ENCODE measurements at regions not wholly inside any gene's neighbourhood (a gene's known extent, or its start where the extent isn't known, plus 50 kb on each side); places are given as distances from the start of the nearest gene placed in this dataset.
"Not testable (repeated sequence)": the region's sequence is repeated elsewhere in the genome, so short reads cannot be mapped to it uniquely, and the experiment has no call there.

- no peaks in the 10 kb centered on the region for H3K27me3 ChIP-seq
- H3K4me3 ChIP-seq, result no peak overlapping the region
- H3K27ac ChIP-seq, result no peak overlapping the region
- 69 to 73% methylated on average over 1 of the region's 1 CpG for WGBS, 2 donors
- H3K36me3 ChIP-seq (ENCODE audit: low read depth, missing control alignments), result no peaks in the 10 kb centered on the region
- intact Hi-C loops (cut with DNase I; ENCODE audit: low total_unique reads), result no loop called here
- no peak for TF ChIP-seq POLR2A (IDR thresholded peaks at IDR 0.05)
- no peak for TF ChIP-seq CTCF (IDR thresholded peaks at IDR 0.05)
- no peaks in the 10 kb centered on the region for H3K9me3 ChIP-seq
- no peaks in the 10 kb centered on the region for H3K4me1 ChIP-seq
- DNase-seq, result no peak
Observed at GRCh38 chr14:28303248-28303647, 463.3 kb upstream of the FOXG1 start.

GRCh38 chr14:28305938-28306337 lies 460.6 kb upstream of the FOXG1 start:
- DNase-seq, result no peak
- H3K27ac ChIP-seq, result no peak overlapping the region
- H3K4me1 ChIP-seq, result no peaks in the 10 kb centered on the region
- H3K9me3 ChIP-seq, result no peaks in the 10 kb centered on the region
- intact Hi-C loops (cut with DNase I; ENCODE audit: low total_unique reads), result no loop called here
- TF ChIP-seq POLR2A (IDR thresholded peaks at IDR 0.05) (no peak), CTCF (IDR thresholded peaks at IDR 0.05) (no peak)
- H3K4me3 ChIP-seq, result no peak overlapping the region
- no peaks in the 10 kb centered on the region for H3K36me3 ChIP-seq (ENCODE audit: low read depth, missing control alignments)
- no peaks in the 10 kb centered on the region for H3K27me3 ChIP-seq

- H3K4me1 ChIP-seq, result no peaks in the 10 kb centered on the region
- 83% methylated on average over 1 of the region's 1 CpG for WGBS, 2 donors
- no peak overlapping the region for H3K27ac ChIP-seq
- no peak for DNase-seq
- no peak for TF ChIP-seq CTCF (IDR thresholded peaks at IDR 0.05)
- no peak for TF ChIP-seq POLR2A (IDR thresholded peaks at IDR 0.05)
- no peaks in the 10 kb centered on the region for H3K27me3 ChIP-seq
- H3K4me3 ChIP-seq, result no peak overlapping the region
- no peaks in the 10 kb centered on the region for H3K36me3 ChIP-seq (ENCODE audit: low read depth, missing control alignments)
- no peaks in the 10 kb centered on the region for H3K9me3 ChIP-seq
- intact Hi-C loops (cut with DNase I; ENCODE audit: low total_unique reads), result no loop called here
Observed at GRCh38 chr14:28307506-28307905, 459.1 kb upstream of the FOXG1 start.

GRCh38 chr14:28308734-28309133 lies 457.9 kb upstream of the FOXG1 start:
- TF ChIP-seq POLR2A (IDR thresholded peaks at IDR 0.05) (no peak), CTCF (IDR thresholded peaks at IDR 0.05) (no peak)
- intact Hi-C loops (cut with DNase I; ENCODE audit: low total_unique reads), result no loop called here
- no peak overlapping the region for H3K4me3 ChIP-seq
- DNase-seq, result no peak
- no peak overlapping the region for H3K27ac ChIP-seq
- no peaks in the 10 kb centered on the region for H3K9me3 ChIP-seq
- no peaks in the 10 kb centered on the region for H3K36me3 ChIP-seq (ENCODE audit: low read depth, missing control alignments)
- no peaks in the 10 kb centered on the region for H3K4me1 ChIP-seq
- H3K27me3 ChIP-seq, result no peaks in the 10 kb centered on the region
- 77 to 84% methylated on average over 2 of the region's 2 CpGs for WGBS, 2 donors

- 73 to 89% methylated on average over 25 to 30 of the region's 32 CpGs for WGBS, 2 donors
- H3K27ac ChIP-seq; H3K27me3 ChIP-seq; DNase-seq; H3K4me1 ChIP-seq; intact Hi-C loops (cut with DNase I; ENCODE audit: low total_unique reads); H3K9me3 ChIP-seq; H3K36me3 ChIP-seq (ENCODE audit: low read depth, missing control alignments); H3K4me3 ChIP-seq: not testable (repeated sequence)
Observed at GRCh38 chr14:28317890-28318675, 448.5 kb upstream of the FOXG1 start.
